ENCODE measurements at regions not wholly inside any gene's neighbourhood (a gene's known extent, or its start where the extent isn't known, plus 50 kb on each side); places are given as distances from the start of the nearest gene placed in this dataset.

- Histone ChIP-seq H3K9me3 (no peaks in the 10 kb centered on the region), H3K27me3 (no peaks in the 10 kb centered on the region), H3K4me1 (peaks cover 0 to 3% (median 0%) of the 10 kb centered on the region in 3 donors), H3K4me3 (no peak overlapping the region), H3K36me3 (no peaks in the 10 kb centered on the region), H3K27ac (no peak overlapping the region)
- DNase-seq: no peak
- FAIRE-seq: no peak
- 55 to 65% methylated on average over 2 of the region's 2 CpGs for whole genome bisulfite sequencing, 2 donors
- intact Hi-C loops (cut with DNase I): no loop called here
- TF ChIP-seq CTCF (IDR thresholded peaks at IDR 0.05): no peak
- no peak for ATAC-seq
Observed at GRCh38 chr4:136749989-136750388, 782.3 kb downstream of the PCDH18 start.

GRCh38 chr4:136748773-136749172, 783.5 kb downstream of the PCDH18 start:
- no peaks in the 10 kb centered on the region for H3K36me3 ChIP-seq
- H3K9me3 ChIP-seq: no peaks in the 10 kb centered on the region
- H3K27me3 ChIP-seq: no peaks in the 10 kb centered on the region
- H3K4me1 ChIP-seq: peaks cover 0 to 3% (median 0%) of the 10 kb centered on the region in 3 donors
- no peak overlapping the region for H3K4me3 ChIP-seq
- no peak for DNase-seq
- no peak for ATAC-seq
- 78 to 84% methylated on average over 3 of the region's 3 CpGs for WGBS, 2 donors
- TF ChIP-seq CTCF (IDR thresholded peaks at IDR 0.05): no peak
- H3K27ac ChIP-seq: no peak overlapping the region
- intact Hi-C loops (cut with DNase I): no loop called here
- FAIRE-seq: no peak

GRCh38 chr4:136748165-136748564, 784.1 kb downstream of the PCDH18 start:
- DNase-seq (no peak), ATAC-seq (no peak), FAIRE-seq (no peak)
- WGBS, 2 donors: 76 to 81% methylated on average over 1 of the region's 1 CpG
- H3K4me1 ChIP-seq: peaks cover 0 to 3% (median 0%) of the 10 kb centered on the region in 3 donors
- H3K9me3 ChIP-seq: no peaks in the 10 kb centered on the region
- H3K36me3 ChIP-seq: no peaks in the 10 kb centered on the region
- no peak overlapping the region for H3K4me3 ChIP-seq
- intact Hi-C loops (cut with DNase I): no loop called here
- no peak for TF ChIP-seq CTCF (IDR thresholded peaks at IDR 0.05)
- no peaks in the 10 kb centered on the region for H3K27me3 ChIP-seq
- H3K27ac ChIP-seq: no peak overlapping the region

GRCh38 chr4:136743238-136743637, 789.1 kb downstream of the PCDH18 start:
- no peak for ATAC-seq
- TF ChIP-seq CTCF (IDR thresholded peaks at IDR 0.05): no peak
- no peak for DNase-seq
- FAIRE-seq: no peak
- Histone ChIP-seq H3K4me1 (no peaks in the 10 kb centered on the region), H3K27me3 (no peaks in the 10 kb centered on the region), H3K4me3 (no peak overlapping the region), H3K36me3 (no peaks in the 10 kb centered on the region), H3K27ac (no peak overlapping the region), H3K9me3 (no peaks in the 10 kb centered on the region)
- 88 to 92% methylated on average over 1 of the region's 1 CpG for WGBS, 2 donors
- intact Hi-C loops (cut with DNase I): no loop called here

GRCh38 chr4:136742333-136742732, 790.0 kb downstream of the PCDH18 start:
- no peak for ATAC-seq
- H3K4me3 ChIP-seq: no peak overlapping the region
- FAIRE-seq: no peak
- TF ChIP-seq CTCF (IDR thresholded peaks at IDR 0.05): no peak
- no peak for DNase-seq
- intact Hi-C loops (cut with DNase I): no loop called here
- H3K4me1 ChIP-seq: no peaks in the 10 kb centered on the region
- 36 to 51% methylated on average over 3 of the region's 3 CpGs for WGBS, 2 donors
- no peak overlapping the region for H3K27ac ChIP-seq
- H3K36me3 ChIP-seq: no peaks in the 10 kb centered on the region
- no peaks in the 10 kb centered on the region for H3K27me3 ChIP-seq
- H3K9me3 ChIP-seq: no peaks in the 10 kb centered on the region
